ENCODE measurements at regions not wholly inside any gene's neighbourhood (a gene's known extent, or its start where the extent isn't known, plus 50 kb on each side); places are given as distances from the start of the nearest gene placed in this dataset.

GRCh38 chr5:123827811-123828210 lies 315.8 kb downstream of the CSNK1G3 start:
- Histone ChIP-seq H3K4me2 (ENCODE audit: extremely low read depth, insufficient read depth, low read length) (no peak overlapping the region), H2AFZ (ENCODE audit: low read length) (no peak overlapping the region), H3K27ac (ENCODE audit: insufficient read depth, low read length) (no peak overlapping the region), H3K9me3 (ENCODE audit: control insufficient read depth, insufficient read depth, low read depth, low read length) (no peaks in the 10 kb centered on the region), H3K4me3 (replicated peaks in 1 of 4; ENCODE audit: control extremely low read depth in 1 of 4, insufficient read depth in 1 of 4, low read depth in 3 of 4, low read length in 4 of 4) (no peak overlapping the region), H3K4me1 (ENCODE audit: control insufficient read depth, extremely low read depth, insufficient read depth, low read length) (no peaks in the 10 kb centered on the region), H3K9ac (ENCODE audit: insufficient read depth, low read length) (no peak overlapping the region), H3K27me3 (ENCODE audit: control insufficient read depth, insufficient read depth, low read length) (no peaks in the 10 kb centered on the region), H4K20me1 (ENCODE audit: control insufficient read depth, extremely low read depth, insufficient read depth, low read length) (no peaks in the 10 kb centered on the region), H3K79me2 (ENCODE audit: control insufficient read depth, insufficient read depth, low read length) (no peaks in the 10 kb centered on the region), H3K36me3 (ENCODE audit: control insufficient read depth, insufficient read depth, low read length) (no peaks in the 10 kb centered on the region)
- no peak for DNase-seq (ENCODE audit: low read depth in 2 of 2)
- no peak for TF ChIP-seq CTCF (conservative IDR thresholded peaks at IDR 0.05 in 1 of 2, IDR thresholded peaks at IDR 0.05 in 1 of 2; ENCODE audit: low read depth in 1 of 2, low read length in 2 of 2)
- TF ChIP-seq EZH2 (IDR thresholded peaks at IDR 0.05; ENCODE audit: low read length, missing control alignments): no peak

- no peaks in the 10 kb centered on the region for H3K4me1 ChIP-seq (ENCODE audit: control insufficient read depth, extremely low read depth, insufficient read depth, low read length)
- H3K27me3 ChIP-seq (ENCODE audit: control insufficient read depth, insufficient read depth, low read length): no peaks in the 10 kb centered on the region
- no peak overlapping the region for H2AFZ ChIP-seq (ENCODE audit: low read length)
- H3K9me3 ChIP-seq (ENCODE audit: control insufficient read depth, insufficient read depth, low read depth, low read length): no peaks in the 10 kb centered on the region
- H3K27ac ChIP-seq (ENCODE audit: insufficient read depth, low read length): no peak overlapping the region
- no peak overlapping the region for H3K4me2 ChIP-seq (ENCODE audit: extremely low read depth, insufficient read depth, low read length)
- no peaks in the 10 kb centered on the region for H4K20me1 ChIP-seq (ENCODE audit: control insufficient read depth, extremely low read depth, insufficient read depth, low read length)
- no peak overlapping the region for H3K9ac ChIP-seq (ENCODE audit: insufficient read depth, low read length)
- peak; percentile 81 to 88 for DNase-seq (ENCODE audit: low read depth in 2 of 2)
- TF ChIP-seq EZH2 (IDR thresholded peaks at IDR 0.05; ENCODE audit: low read length, missing control alignments) (no peak), CTCF (conservative IDR thresholded peaks at IDR 0.05 in 1 of 2, IDR thresholded peaks at IDR 0.05 in 1 of 2; ENCODE audit: low read depth in 1 of 2, low read length in 2 of 2) (no peak)
- H3K79me2 ChIP-seq (ENCODE audit: control insufficient read depth, insufficient read depth, low read length): no peaks in the 10 kb centered on the region
- no peak overlapping the region for H3K4me3 ChIP-seq (replicated peaks in 1 of 4; ENCODE audit: control extremely low read depth in 1 of 4, insufficient read depth in 1 of 4, low read depth in 3 of 4, low read length in 4 of 4)
- H3K36me3 ChIP-seq (ENCODE audit: control insufficient read depth, insufficient read depth, low read length): no peaks in the 10 kb centered on the region
Measured at GRCh38 chr5:123819833-123820232, 307.9 kb downstream of the CSNK1G3 start.

- DNase-seq (ENCODE audit: low read depth in 2 of 2): peak in 1 of 2 donors; percentile 41
- Histone ChIP-seq H3K9ac (ENCODE audit: insufficient read depth, low read length) (no peak overlapping the region), H3K9me3 (ENCODE audit: control insufficient read depth, insufficient read depth, low read depth, low read length) (no peaks in the 10 kb centered on the region), H3K79me2 (ENCODE audit: control insufficient read depth, insufficient read depth, low read length) (no peaks in the 10 kb centered on the region), H3K27me3 (ENCODE audit: control insufficient read depth, insufficient read depth, low read length) (no peaks in the 10 kb centered on the region), H3K27ac (ENCODE audit: insufficient read depth, low read length) (no peak overlapping the region), H3K36me3 (ENCODE audit: control insufficient read depth, insufficient read depth, low read length) (no peaks in the 10 kb centered on the region), H4K20me1 (ENCODE audit: control insufficient read depth, extremely low read depth, insufficient read depth, low read length) (no peaks in the 10 kb centered on the region), H2AFZ (ENCODE audit: low read length) (no peak overlapping the region), H3K4me1 (ENCODE audit: control insufficient read depth, extremely low read depth, insufficient read depth, low read length) (no peaks in the 10 kb centered on the region), H3K4me3 (replicated peaks in 1 of 4; ENCODE audit: control extremely low read depth in 1 of 4, insufficient read depth in 1 of 4, low read depth in 3 of 4, low read length in 4 of 4) (no peak overlapping the region), H3K4me2 (ENCODE audit: extremely low read depth, insufficient read depth, low read length) (no peak overlapping the region)
- TF ChIP-seq EZH2 (IDR thresholded peaks at IDR 0.05; ENCODE audit: low read length, missing control alignments) (no peak), CTCF (conservative IDR thresholded peaks at IDR 0.05 in 1 of 2, IDR thresholded peaks at IDR 0.05 in 1 of 2; ENCODE audit: low read depth in 1 of 2, low read length in 2 of 2) (no peak)
Measured at GRCh38 chr5:123819386-123819785, 307.4 kb downstream of the CSNK1G3 start.

Data from fibroblast of lung (primary cell).